ENCODE measurements at regions not wholly inside any gene's neighbourhood (a gene's known extent, or its start where the extent isn't known, plus 50 kb on each side); places are given as distances from the start of the nearest gene placed in this dataset.

- Histone ChIP-seq H3K36me3 (ENCODE audit: control insufficient read depth, insufficient read depth, low read length) (no peaks in the 10 kb centered on the region), H3K27ac (ENCODE audit: low read depth, low read length) (no peak overlapping the region), H3K4me3 (ENCODE audit: low read depth, low read length) (no peak overlapping the region), H3K27me3 (ENCODE audit: control insufficient read depth, insufficient read depth, low read length) (no peaks in the 10 kb centered on the region), H3K9ac (ENCODE audit: low read length) (no peak overlapping the region), H3K9me3 (ENCODE audit: control insufficient read depth, insufficient read depth, low read depth, low read length) (no peaks in the 10 kb centered on the region), H3K4me1 (ENCODE audit: control insufficient read depth, insufficient read depth, low read length) (no peaks in the 10 kb centered on the region)
These were observed 97.1 kb downstream of the JCAD start for GRCh38 chr10:29962166-29962850.

DNA sequence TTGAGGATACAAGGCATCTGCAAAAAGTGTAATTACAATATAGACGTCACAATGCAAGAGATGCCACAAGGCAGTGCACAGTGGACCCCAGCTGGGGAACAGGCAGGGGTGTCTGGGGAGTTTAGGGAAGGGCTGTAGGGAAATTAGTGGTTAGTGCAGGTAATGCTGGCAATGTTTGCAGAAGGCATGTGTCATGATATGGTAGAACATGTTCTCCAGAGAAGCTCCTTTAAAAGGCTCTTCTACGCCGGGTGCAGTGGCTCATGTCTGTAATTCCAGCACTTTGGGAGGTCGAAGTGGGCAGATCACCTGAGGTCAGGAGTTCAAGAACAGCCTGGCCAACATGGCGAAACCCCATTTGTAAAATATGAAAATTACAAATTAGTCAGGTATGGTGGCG, 98.0 kb downstream of the JCAD start:
- Histone ChIP-seq H3K4me3 (ENCODE audit: low read depth, low read length) (no peak overlapping the region), H3K27ac (ENCODE audit: low read depth, low read length) (no peak overlapping the region), H3K4me1 (ENCODE audit: control insufficient read depth, insufficient read depth, low read length) (no peaks in the 10 kb centered on the region), H3K27me3 (ENCODE audit: control insufficient read depth, insufficient read depth, low read length) (no peaks in the 10 kb centered on the region), H3K9ac (ENCODE audit: low read length) (no peak overlapping the region), H3K36me3 (ENCODE audit: control insufficient read depth, insufficient read depth, low read length) (no peaks in the 10 kb centered on the region), H3K9me3 (ENCODE audit: control insufficient read depth, insufficient read depth, low read depth, low read length) (peaks cover 4% of the 10 kb centered on the region; the same call in 1 of the 2 replicates)

- Histone ChIP-seq H3K9ac (ENCODE audit: low read length) (no peak overlapping the region), H3K36me3 (ENCODE audit: control insufficient read depth, insufficient read depth, low read length) (no peaks in the 10 kb centered on the region), H3K4me1 (ENCODE audit: control insufficient read depth, insufficient read depth, low read length) (peaks cover 4% of the 10 kb centered on the region; the same call in 1 of the 2 replicates), H3K4me3 (ENCODE audit: low read depth, low read length) (no peak overlapping the region), H3K27me3 (ENCODE audit: control insufficient read depth, insufficient read depth, low read length) (no peaks in the 10 kb centered on the region), H3K9me3 (ENCODE audit: control insufficient read depth, insufficient read depth, low read depth, low read length) (peaks cover 5% of the 10 kb centered on the region; the same call in 1 of the 2 replicates), H3K27ac (ENCODE audit: low read depth, low read length) (no peak overlapping the region)
These were observed 99.1 kb downstream of the JCAD start for GRCh38 chr10:29960261-29960660.

- Histone ChIP-seq H3K27ac (ENCODE audit: low read depth, low read length) (no peak overlapping the region), H3K9ac (ENCODE audit: low read length) (no peak overlapping the region), H3K4me1 (ENCODE audit: control insufficient read depth, insufficient read depth, low read length) (peaks cover 4% of the 10 kb centered on the region; the same call in 1 of the 2 replicates), H3K27me3 (ENCODE audit: control insufficient read depth, insufficient read depth, low read length) (no peaks in the 10 kb centered on the region), H3K4me3 (ENCODE audit: low read depth, low read length) (no peak overlapping the region), H3K9me3 (ENCODE audit: control insufficient read depth, insufficient read depth, low read depth, low read length) (peaks cover 5% of the 10 kb centered on the region; the same call in 1 of the 2 replicates), H3K36me3 (ENCODE audit: control insufficient read depth, insufficient read depth, low read length) (no peaks in the 10 kb centered on the region)
These were observed 99.8 kb downstream of the JCAD start for GRCh38 chr10:29959586-29959985.

DNA sequence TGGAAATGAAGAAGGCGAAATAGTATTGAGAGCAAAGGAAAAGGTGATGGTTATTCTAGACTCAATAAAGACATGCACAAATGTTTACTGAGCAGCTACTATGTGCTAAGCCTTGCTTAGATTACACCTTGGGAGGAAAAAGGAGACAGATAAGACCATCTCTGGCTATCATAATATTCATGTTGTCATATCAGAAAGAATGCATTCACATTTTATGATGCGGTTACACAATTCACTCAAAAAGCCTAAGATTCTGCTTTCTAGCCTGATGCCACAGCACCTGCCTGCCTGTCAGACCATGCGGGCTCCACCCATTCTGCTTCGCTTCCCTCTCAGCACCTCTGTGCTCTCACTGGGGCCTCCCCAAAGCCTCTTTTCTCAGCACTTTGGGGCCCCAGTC, 100.9 kb downstream of the JCAD start:
- Histone ChIP-seq H3K27ac (ENCODE audit: low read depth, low read length) (no peak overlapping the region), H3K4me1 (ENCODE audit: control insufficient read depth, insufficient read depth, low read length) (peaks cover 4% of the 10 kb centered on the region; the same call in 1 of the 2 replicates), H3K27me3 (ENCODE audit: control insufficient read depth, insufficient read depth, low read length) (no peaks in the 10 kb centered on the region), H3K4me3 (ENCODE audit: low read depth, low read length) (no peak overlapping the region), H3K9ac (ENCODE audit: low read length) (no peak overlapping the region), H3K36me3 (ENCODE audit: control insufficient read depth, insufficient read depth, low read length) (no peaks in the 10 kb centered on the region), H3K9me3 (ENCODE audit: control insufficient read depth, insufficient read depth, low read depth, low read length) (peaks cover 5% of the 10 kb centered on the region; the same call in 1 of the 2 replicates)

- no peak overlapping the region for H3K27ac ChIP-seq (ENCODE audit: low read depth, low read length)
- no peak overlapping the region for H3K4me3 ChIP-seq (ENCODE audit: low read depth, low read length)
These were observed 101.5 kb downstream of the JCAD start for GRCh38 chr10:29957907-29958331.

DNA sequence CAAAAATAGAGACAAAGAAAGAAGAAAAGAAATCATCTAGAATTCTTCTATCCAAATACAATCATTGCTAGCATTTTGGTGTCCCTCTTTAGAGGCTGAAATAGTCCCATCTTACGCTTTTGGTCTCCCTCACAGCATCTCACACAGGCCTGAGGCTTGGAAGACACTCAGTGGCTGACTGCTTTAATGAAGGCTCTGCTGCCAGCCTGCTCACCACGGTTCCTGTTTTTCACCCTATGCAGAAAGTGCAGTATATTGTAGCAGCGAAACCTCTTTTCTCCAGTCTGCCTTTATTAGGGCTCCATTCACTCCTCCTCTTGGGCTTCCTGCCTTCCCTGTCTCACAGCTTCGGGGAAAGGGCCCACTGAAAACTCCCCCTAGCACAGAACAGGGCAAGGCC, 102.2 kb downstream of the JCAD start:
- Histone ChIP-seq H3K4me3 (ENCODE audit: low read depth, low read length) (no peak overlapping the region), H3K9ac (ENCODE audit: low read length) (no peak overlapping the region), H3K9me3 (ENCODE audit: control insufficient read depth, insufficient read depth, low read depth, low read length) (peaks cover 5% of the 10 kb centered on the region; the same call in 1 of the 2 replicates), H3K36me3 (ENCODE audit: control insufficient read depth, insufficient read depth, low read length) (no peaks in the 10 kb centered on the region), H3K27me3 (ENCODE audit: control insufficient read depth, insufficient read depth, low read length) (no peaks in the 10 kb centered on the region), H3K4me1 (ENCODE audit: control insufficient read depth, insufficient read depth, low read length) (peaks cover 4% of the 10 kb centered on the region; the same call in 1 of the 2 replicates), H3K27ac (ENCODE audit: low read depth, low read length) (no peak overlapping the region)

More at GRCh38 chr10:29957907-29958331, 101.5 kb downstream of the JCAD start:
- Histone ChIP-seq H3K36me3 (ENCODE audit: control insufficient read depth, insufficient read depth, low read length) (no peaks in the 10 kb centered on the region), H3K4me1 (ENCODE audit: control insufficient read depth, insufficient read depth, low read length) (peaks cover 4% of the 10 kb centered on the region; the same call in 1 of the 2 replicates), H3K9me3 (ENCODE audit: control insufficient read depth, insufficient read depth, low read depth, low read length) (peaks cover 5% of the 10 kb centered on the region; the same call in 1 of the 2 replicates), H3K27me3 (ENCODE audit: control insufficient read depth, insufficient read depth, low read length) (no peaks in the 10 kb centered on the region), H3K9ac (ENCODE audit: low read length) (no peak overlapping the region)

GRCh38 chr10:29956335-29956924, 103.0 kb downstream of the JCAD start:
- no peak overlapping the region for H3K4me3 ChIP-seq (ENCODE audit: low read depth, low read length)
- H3K27me3 ChIP-seq (ENCODE audit: control insufficient read depth, insufficient read depth, low read length) = no peaks in the 10 kb centered on the region

DNA sequence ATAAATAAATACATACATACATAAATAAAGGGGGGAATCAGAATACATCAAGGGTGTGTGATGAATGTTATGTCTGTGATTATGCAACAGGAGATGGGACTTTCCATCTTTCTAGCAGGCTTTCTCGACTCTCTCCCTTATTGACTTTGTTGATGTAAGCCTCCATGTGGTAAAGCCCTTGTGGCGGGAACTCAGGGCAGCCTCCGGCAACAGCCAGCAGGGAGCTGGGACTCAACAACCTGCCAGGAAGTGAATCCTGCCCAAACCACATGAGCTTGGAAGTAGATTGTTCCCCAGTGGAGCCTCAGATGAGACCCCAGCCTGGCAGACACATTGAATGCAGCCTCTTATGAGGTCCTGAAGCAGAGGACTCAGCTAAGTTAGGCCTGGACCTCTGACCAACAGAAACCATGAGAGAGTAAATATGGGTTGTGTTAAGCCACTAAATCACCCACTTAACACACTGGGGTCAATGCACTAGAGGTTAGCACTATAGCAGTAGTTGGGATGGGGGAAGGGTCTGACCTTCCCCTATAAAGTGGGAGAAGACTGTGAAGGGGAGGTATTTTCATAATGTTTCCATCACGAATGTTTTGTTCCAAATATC, 104.0 kb downstream of the JCAD start:
- H3K4me3 ChIP-seq (ENCODE audit: low read depth, low read length) = no peak overlapping the region
- no peak overlapping the region for H3K9ac ChIP-seq (ENCODE audit: low read length)
- no peaks in the 10 kb centered on the region for H3K36me3 ChIP-seq (ENCODE audit: control insufficient read depth, insufficient read depth, low read length)
- peaks cover 5% of the 10 kb centered on the region; the same call in 1 of the 2 replicates for H3K9me3 ChIP-seq (ENCODE audit: control insufficient read depth, insufficient read depth, low read depth, low read length)
- no peaks in the 10 kb centered on the region for H3K27me3 ChIP-seq (ENCODE audit: control insufficient read depth, insufficient read depth, low read length)
- H3K4me1 ChIP-seq (ENCODE audit: control insufficient read depth, insufficient read depth, low read length) = peaks cover 4% of the 10 kb centered on the region; the same call in 1 of the 2 replicates
- H3K27ac ChIP-seq (ENCODE audit: low read depth, low read length) = no peak overlapping the region

More at GRCh38 chr10:29956335-29956924, 103.0 kb downstream of the JCAD start:
- no peaks in the 10 kb centered on the region for H3K36me3 ChIP-seq (ENCODE audit: control insufficient read depth, insufficient read depth, low read length)
- peaks cover 5% of the 10 kb centered on the region; the same call in 1 of the 2 replicates for H3K9me3 ChIP-seq (ENCODE audit: control insufficient read depth, insufficient read depth, low read depth, low read length)
- H3K27ac ChIP-seq (ENCODE audit: low read depth, low read length) = no peak overlapping the region
- peaks cover 4% of the 10 kb centered on the region; the same call in 1 of the 2 replicates for H3K4me1 ChIP-seq (ENCODE audit: control insufficient read depth, insufficient read depth, low read length)
- H3K9ac ChIP-seq (ENCODE audit: low read length) = no peak overlapping the region

GRCh38 chr10:29951441-29951931, 107.9 kb downstream of the JCAD start:
- H3K4me1 ChIP-seq (ENCODE audit: control insufficient read depth, insufficient read depth, low read length) = peaks cover 15% of the 10 kb centered on the region
- H3K9ac ChIP-seq (ENCODE audit: low read length) = no peak overlapping the region
- H3K36me3 ChIP-seq (ENCODE audit: control insufficient read depth, insufficient read depth, low read length) = no peaks in the 10 kb centered on the region
- H3K9me3 ChIP-seq (ENCODE audit: control insufficient read depth, insufficient read depth, low read depth, low read length) = peaks cover 2% of the 10 kb centered on the region; the same call in 1 of the 2 replicates
- no peak overlapping the region for H3K4me3 ChIP-seq (ENCODE audit: low read depth, low read length)
- H3K27ac ChIP-seq (ENCODE audit: low read depth, low read length) = no peak overlapping the region
- no peaks in the 10 kb centered on the region for H3K27me3 ChIP-seq (ENCODE audit: control insufficient read depth, insufficient read depth, low read length)

DNA sequence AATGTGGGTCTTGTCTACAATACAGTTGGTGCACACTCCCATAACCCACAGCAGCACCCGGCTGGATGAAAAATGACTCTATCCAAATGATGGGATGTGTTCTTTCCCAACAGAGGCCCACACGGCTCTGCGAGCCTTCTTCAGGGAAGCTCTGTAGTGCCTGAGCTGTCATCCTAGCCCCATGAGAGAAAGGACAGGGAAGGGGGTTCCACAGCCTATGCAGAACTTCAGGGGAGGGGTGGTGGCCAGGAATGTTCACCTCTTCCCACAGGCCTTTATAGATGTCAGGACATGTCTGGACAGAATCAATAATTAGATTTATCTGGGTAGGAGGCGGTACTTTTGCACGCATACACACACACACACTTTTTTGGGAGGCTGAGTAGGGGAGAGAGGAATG, 109.0 kb downstream of the JCAD start:
- no peak overlapping the region for H3K27ac ChIP-seq (ENCODE audit: low read depth, low read length)
- peaks cover 13% of the 10 kb centered on the region for H3K4me1 ChIP-seq (ENCODE audit: control insufficient read depth, insufficient read depth, low read length)
- H3K9ac ChIP-seq (ENCODE audit: low read length) = no peak overlapping the region
- H3K36me3 ChIP-seq (ENCODE audit: control insufficient read depth, insufficient read depth, low read length) = no peaks in the 10 kb centered on the region
- H3K27me3 ChIP-seq (ENCODE audit: control insufficient read depth, insufficient read depth, low read length) = no peaks in the 10 kb centered on the region
- no peaks in the 10 kb centered on the region for H3K9me3 ChIP-seq (ENCODE audit: control insufficient read depth, insufficient read depth, low read depth, low read length)
- H3K4me3 ChIP-seq (ENCODE audit: low read depth, low read length) = no peak overlapping the region

All from HUES6 (cell line).